ENCODE measurements at regions not wholly inside any gene's neighbourhood (a gene's known extent, or its start where the extent isn't known, plus 50 kb on each side); places are given as distances from the start of the nearest gene placed in this dataset.

GRCh38 chr11:11056316-11056715 is 198.5 kb upstream of the ZBED5 start:
- TF ChIP-seq CTCF (conservative IDR thresholded peaks at IDR 0.05; ENCODE audit: low read depth, low read length): no peak
- no peak for DNase-seq (ENCODE audit: low read depth)
- no peak overlapping the region for H3K4me3 ChIP-seq (ENCODE audit: low read length)

- DNase-seq (ENCODE audit: low read depth): no peak
- H3K4me3 ChIP-seq (ENCODE audit: low read length): no peak overlapping the region
- TF ChIP-seq CTCF (conservative IDR thresholded peaks at IDR 0.05; ENCODE audit: low read depth, low read length): no peak
These were observed 190.2 kb upstream of the ZBED5 start for GRCh38 chr11:11047851-11048610.

GRCh38 chr11:11046781-11047180 is 188.9 kb upstream of the ZBED5 start:
- no peak for TF ChIP-seq CTCF (conservative IDR thresholded peaks at IDR 0.05; ENCODE audit: low read depth, low read length)
- no peak for DNase-seq (ENCODE audit: low read depth)

GRCh38 chr11:11045156-11045930 is 187.5 kb upstream of the ZBED5 start:
- TF ChIP-seq CTCF (conservative IDR thresholded peaks at IDR 0.05; ENCODE audit: low read depth, low read length): no peak
- H3K4me3 ChIP-seq (ENCODE audit: low read length): no peak overlapping the region
- no peak for DNase-seq (ENCODE audit: low read depth)

More at GRCh38 chr11:11046781-11047180, 188.9 kb upstream of the ZBED5 start:
- no peak overlapping the region for H3K4me3 ChIP-seq (ENCODE audit: low read length)

- DNase-seq (ENCODE audit: low read depth): no peak
- TF ChIP-seq CTCF (conservative IDR thresholded peaks at IDR 0.05; ENCODE audit: low read depth, low read length): no peak
- no peak overlapping the region for H3K4me3 ChIP-seq (ENCODE audit: low read length)
These were observed 186.4 kb upstream of the ZBED5 start for GRCh38 chr11:11044137-11044855.

- no peak overlapping the region for H3K4me3 ChIP-seq (ENCODE audit: low read length)
- no peak for TF ChIP-seq CTCF (conservative IDR thresholded peaks at IDR 0.05; ENCODE audit: low read depth, low read length)
- DNase-seq (ENCODE audit: low read depth): no peak
These were observed 185.9 kb upstream of the ZBED5 start for GRCh38 chr11:11043721-11044120.
